Keratinocyte (primary cell): ENCODE measurements at regions not wholly inside any gene's neighbourhood (a gene's known extent, or its start where the extent isn't known, plus 50 kb on each side); places are given as distances from the start of the nearest gene placed in this dataset.
"Not testable (repeated sequence)": the region's sequence is repeated elsewhere in the genome, so short reads cannot be mapped to it uniquely, and the experiment has no call there.

Experiments used
- EZH2 ChIP-seq: IDR thresholded peaks from one replicate; pipeline ENCODE4 v1.6.1; 2012; ENCODE audit warnings: inconsistent platforms, mild to moderate bottlenecking, low read length, moderate library complexity
- TF ChIP-seq, protein P1 (sequence below), 3 experiments: IDR thresholded peaks in 1 of 3; conservative IDR thresholded peaks in 1 of 3; optimal IDR thresholded peaks in 1 of 3; 2 replicates in 2 of 3; 3 replicates in 1 of 3; pipeline versions ENCODE3 to v1.5.1; 2011; ENCODE audit warnings: low read length in 3 of 3, mild to moderate bottlenecking in 3 of 3, moderate library complexity in 2 of 3, control low read depth in 1 of 3, inconsistent platforms in 1 of 3; ENCODE audit not compliant: insufficient read depth in 2 of 3; ENCODE audit errors: extremely low read depth in 1 of 3

- not testable (repeated sequence) for TF ChIP-seq EZH2
- TF ChIP-seq, protein P1, sequence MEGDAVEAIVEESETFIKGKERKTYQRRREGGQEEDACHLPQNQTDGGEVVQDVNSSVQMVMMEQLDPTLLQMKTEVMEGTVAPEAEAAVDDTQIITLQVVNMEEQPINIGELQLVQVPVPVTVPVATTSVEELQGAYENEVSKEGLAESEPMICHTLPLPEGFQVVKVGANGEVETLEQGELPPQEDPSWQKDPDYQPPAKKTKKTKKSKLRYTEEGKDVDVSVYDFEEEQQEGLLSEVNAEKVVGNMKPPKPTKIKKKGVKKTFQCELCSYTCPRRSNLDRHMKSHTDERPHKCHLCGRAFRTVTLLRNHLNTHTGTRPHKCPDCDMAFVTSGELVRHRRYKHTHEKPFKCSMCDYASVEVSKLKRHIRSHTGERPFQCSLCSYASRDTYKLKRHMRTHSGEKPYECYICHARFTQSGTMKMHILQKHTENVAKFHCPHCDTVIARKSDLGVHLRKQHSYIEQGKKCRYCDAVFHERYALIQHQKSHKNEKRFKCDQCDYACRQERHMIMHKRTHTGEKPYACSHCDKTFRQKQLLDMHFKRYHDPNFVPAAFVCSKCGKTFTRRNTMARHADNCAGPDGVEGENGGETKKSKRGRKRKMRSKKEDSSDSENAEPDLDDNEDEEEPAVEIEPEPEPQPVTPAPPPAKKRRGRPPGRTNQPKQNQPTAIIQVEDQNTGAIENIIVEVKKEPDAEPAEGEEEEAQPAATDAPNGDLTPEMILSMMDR (optimal IDR thresholded peaks at IDR 0.05 in 1 of 3, IDR thresholded peaks at IDR 0.05 in 1 of 3, conservative IDR thresholded peaks at IDR 0.05 in 1 of 3; ENCODE audit: extremely low read depth in 1 of 3, insufficient read depth in 2 of 3, low read length in 3 of 3) = not testable (repeated sequence)
Observed at GRCh38 chr5:110316566-110316965, 409.9 kb downstream of the TMEM232 start.
